ENCODE measurements at regions not wholly inside any gene's neighbourhood (a gene's known extent, or its start where the extent isn't known, plus 50 kb on each side); places are given as distances from the start of the nearest gene placed in this dataset.

- H3K27ac ChIP-seq (ENCODE audit: low read length, poor library complexity, severe bottlenecking): no peak overlapping the region
- no peaks in the 10 kb centered on the region for H3K27me3 ChIP-seq (ENCODE audit: control insufficient read depth in 1 of 2, insufficient read depth in 1 of 2, low read length in 2 of 2)
- H2AK5ac ChIP-seq (ENCODE audit: low read length, severe bottlenecking): no peak overlapping the region
- H4K91ac ChIP-seq (ENCODE audit: low read length): no peak overlapping the region
- H3K18ac ChIP-seq (ENCODE audit: low read depth in 1 of 2, low read length in 2 of 2): no peak overlapping the region
- no peak overlapping the region for H3K4me3 ChIP-seq (ENCODE audit: insufficient read depth in 1 of 2, low read depth in 1 of 2, low read length in 2 of 2)
- H3K14ac ChIP-seq (ENCODE audit: low read length in 2 of 2): no peak overlapping the region
- H3K4me1 ChIP-seq (ENCODE audit: control insufficient read depth, insufficient read depth, low read depth, low read length): no peaks in the 10 kb centered on the region
- 59% methylated on average over 1 of the region's 2 CpGs for WGBS
- no peak overlapping the region for H2BK120ac ChIP-seq (ENCODE audit: low read depth, low read length)
- no peak overlapping the region for H3K4ac ChIP-seq (ENCODE audit: low read depth in 1 of 2, low read length in 2 of 2)
- H4K8ac ChIP-seq (ENCODE audit: low read length): no peak overlapping the region
- no peak for DNase-seq
- H2AFZ ChIP-seq (ENCODE audit: low read depth, low read length): no peak overlapping the region
- no peaks in the 10 kb centered on the region for H3K79me1 ChIP-seq (replicated peaks; ENCODE audit: low read length, poor library complexity, severe bottlenecking)
- H3K23ac ChIP-seq (ENCODE audit: low read length in 2 of 2): no peak overlapping the region
- H2BK5ac ChIP-seq (ENCODE audit: low read depth, low read length, poor library complexity, severe bottlenecking): no peak overlapping the region
- H2BK15ac ChIP-seq (ENCODE audit: low read depth, poor library complexity, severe bottlenecking): no peak overlapping the region
- no peaks in the 10 kb centered on the region for H3K9me3 ChIP-seq (ENCODE audit: control insufficient read depth, low read length)
- H3K4me2 ChIP-seq (ENCODE audit: low read length, poor library complexity, severe bottlenecking): no peak overlapping the region
- no peak overlapping the region for H3K9ac ChIP-seq (ENCODE audit: low read length)
- no peak overlapping the region for H2BK12ac ChIP-seq (ENCODE audit: low read length in 2 of 2)
- H3K36me3 ChIP-seq (ENCODE audit: control insufficient read depth in 1 of 2, insufficient read depth in 2 of 2, low read depth in 1 of 2, low read length in 2 of 2): no peaks in the 10 kb centered on the region
These were observed 55.8 kb upstream of the CDH6 start for GRCh38 chr5:31137676-31138075.

GRCh38 chr5:31135542-31135941 lies 57.9 kb upstream of the CDH6 start:
- H4K8ac ChIP-seq (ENCODE audit: low read length): no peak overlapping the region
- no peak overlapping the region for H4K91ac ChIP-seq (ENCODE audit: low read length)
- no peak overlapping the region for H2AFZ ChIP-seq (ENCODE audit: low read depth, low read length)
- no peak overlapping the region for H3K9ac ChIP-seq (ENCODE audit: low read length)
- H2BK5ac ChIP-seq (ENCODE audit: low read depth, low read length, poor library complexity, severe bottlenecking): no peak overlapping the region
- no peaks in the 10 kb centered on the region for H3K9me3 ChIP-seq (ENCODE audit: control insufficient read depth, low read length)
- H2BK120ac ChIP-seq (ENCODE audit: low read depth, low read length): no peak overlapping the region
- H3K4me2 ChIP-seq (ENCODE audit: low read length, poor library complexity, severe bottlenecking): no peak overlapping the region
- H3K23ac ChIP-seq (ENCODE audit: low read length in 2 of 2): no peak overlapping the region
- DNase-seq: no peak
- 99% methylated on average over 5 of the region's 5 CpGs for WGBS
- H3K4ac ChIP-seq (ENCODE audit: low read depth in 1 of 2, low read length in 2 of 2): no peak overlapping the region
- H3K27ac ChIP-seq (ENCODE audit: low read length, poor library complexity, severe bottlenecking): no peak overlapping the region
- H3K4me3 ChIP-seq (ENCODE audit: insufficient read depth in 1 of 2, low read depth in 1 of 2, low read length in 2 of 2): no peak overlapping the region
- H3K79me1 ChIP-seq (replicated peaks; ENCODE audit: low read length, poor library complexity, severe bottlenecking): no peaks in the 10 kb centered on the region
- no peak overlapping the region for H2AK5ac ChIP-seq (ENCODE audit: low read length, severe bottlenecking)
- no peaks in the 10 kb centered on the region for H3K36me3 ChIP-seq (ENCODE audit: control insufficient read depth in 1 of 2, insufficient read depth in 2 of 2, low read depth in 1 of 2, low read length in 2 of 2)
- no peak overlapping the region for H3K18ac ChIP-seq (ENCODE audit: low read depth in 1 of 2, low read length in 2 of 2)
- H3K27me3 ChIP-seq (ENCODE audit: control insufficient read depth in 1 of 2, insufficient read depth in 1 of 2, low read length in 2 of 2): no peaks in the 10 kb centered on the region
- H2BK12ac ChIP-seq (ENCODE audit: low read length in 2 of 2): no peak overlapping the region
- no peak overlapping the region for H3K14ac ChIP-seq (ENCODE audit: low read length in 2 of 2)
- H2BK15ac ChIP-seq (ENCODE audit: low read depth, poor library complexity, severe bottlenecking): no peak overlapping the region
- H3K4me1 ChIP-seq (ENCODE audit: control insufficient read depth, insufficient read depth, low read depth, low read length): no peaks in the 10 kb centered on the region

- no peak overlapping the region for H2AFZ ChIP-seq (ENCODE audit: low read depth, low read length)
- no peaks in the 10 kb centered on the region for H3K36me3 ChIP-seq (ENCODE audit: control insufficient read depth in 1 of 2, insufficient read depth in 2 of 2, low read depth in 1 of 2, low read length in 2 of 2)
- H3K27ac ChIP-seq (ENCODE audit: low read length, poor library complexity, severe bottlenecking): peak overlapping the region; percentile 30
- H2BK15ac ChIP-seq (ENCODE audit: low read depth, poor library complexity, severe bottlenecking): no peak overlapping the region
- no peak overlapping the region for H3K4me3 ChIP-seq (ENCODE audit: insufficient read depth in 1 of 2, low read depth in 1 of 2, low read length in 2 of 2)
- H3K23ac ChIP-seq (ENCODE audit: low read length in 2 of 2): no peak overlapping the region
- peak; percentile 56 for DNase-seq
- peaks cover 3% of the 10 kb centered on the region for H3K9me3 ChIP-seq (ENCODE audit: control insufficient read depth, low read length)
- H3K4me1 ChIP-seq (ENCODE audit: control insufficient read depth, insufficient read depth, low read depth, low read length): no peaks in the 10 kb centered on the region
- H3K4ac ChIP-seq (ENCODE audit: low read depth in 1 of 2, low read length in 2 of 2): no peak overlapping the region
- H2BK12ac ChIP-seq (ENCODE audit: low read length in 2 of 2): no peak overlapping the region
- H2BK5ac ChIP-seq (ENCODE audit: low read depth, low read length, poor library complexity, severe bottlenecking): no peak overlapping the region
- H3K9ac ChIP-seq (ENCODE audit: low read length): no peak overlapping the region
- no peak overlapping the region for H3K14ac ChIP-seq (ENCODE audit: low read length in 2 of 2)
- H2BK120ac ChIP-seq (ENCODE audit: low read depth, low read length): no peak overlapping the region
- 19% methylated on average over 3 of the region's 4 CpGs for WGBS
- H4K91ac ChIP-seq (ENCODE audit: low read length): no peak overlapping the region
- no peak overlapping the region for H4K8ac ChIP-seq (ENCODE audit: low read length)
- no peaks in the 10 kb centered on the region for H3K27me3 ChIP-seq (ENCODE audit: control insufficient read depth in 1 of 2, insufficient read depth in 1 of 2, low read length in 2 of 2)
- H3K18ac ChIP-seq (ENCODE audit: low read depth in 1 of 2, low read length in 2 of 2): no peak overlapping the region
- H3K79me1 ChIP-seq (replicated peaks; ENCODE audit: low read length, poor library complexity, severe bottlenecking): no peaks in the 10 kb centered on the region
- H2AK5ac ChIP-seq (ENCODE audit: low read length, severe bottlenecking): no peak overlapping the region
- H3K4me2 ChIP-seq (ENCODE audit: low read length, poor library complexity, severe bottlenecking): no peak overlapping the region
These were observed 60.0 kb upstream of the CDH6 start for GRCh38 chr5:31133488-31133887.

GRCh38 chr5:31131381-31131891 lies 62.0 kb upstream of the CDH6 start:
- Histone ChIP-seq H3K23ac (ENCODE audit: low read length in 2 of 2) (no peak overlapping the region), H3K79me1 (replicated peaks; ENCODE audit: low read length, poor library complexity, severe bottlenecking) (no peaks in the 10 kb centered on the region), H3K4me1 (ENCODE audit: control insufficient read depth, insufficient read depth, low read depth, low read length) (no peaks in the 10 kb centered on the region), H3K4me3 (ENCODE audit: insufficient read depth in 1 of 2, low read depth in 1 of 2, low read length in 2 of 2) (no peak overlapping the region), H3K27ac (ENCODE audit: low read length, poor library complexity, severe bottlenecking) (no peak overlapping the region), H4K91ac (ENCODE audit: low read length) (no peak overlapping the region), H2BK120ac (ENCODE audit: low read depth, low read length) (no peak overlapping the region), H3K18ac (ENCODE audit: low read depth in 1 of 2, low read length in 2 of 2) (no peak overlapping the region), H4K8ac (ENCODE audit: low read length) (no peak overlapping the region), H3K14ac (ENCODE audit: low read length in 2 of 2) (no peak overlapping the region), H2BK5ac (ENCODE audit: low read depth, low read length, poor library complexity, severe bottlenecking) (no peak overlapping the region), H2BK15ac (ENCODE audit: low read depth, poor library complexity, severe bottlenecking) (no peak overlapping the region), H2AFZ (ENCODE audit: low read depth, low read length) (no peak overlapping the region), H3K9ac (ENCODE audit: low read length) (no peak overlapping the region), H3K4ac (ENCODE audit: low read depth in 1 of 2, low read length in 2 of 2) (no peak overlapping the region), H3K36me3 (ENCODE audit: control insufficient read depth in 1 of 2, insufficient read depth in 2 of 2, low read depth in 1 of 2, low read length in 2 of 2) (no peaks in the 10 kb centered on the region), H2BK12ac (ENCODE audit: low read length in 2 of 2) (no peak overlapping the region), H3K4me2 (ENCODE audit: low read length, poor library complexity, severe bottlenecking) (no peak overlapping the region), H3K9me3 (ENCODE audit: control insufficient read depth, low read length) (peaks cover 3% of the 10 kb centered on the region), H2AK5ac (ENCODE audit: low read length, severe bottlenecking) (no peak overlapping the region), H3K27me3 (ENCODE audit: control insufficient read depth in 1 of 2, insufficient read depth in 1 of 2, low read length in 2 of 2) (no peaks in the 10 kb centered on the region)
- 97% methylated on average over 10 of the region's 10 CpGs for WGBS
- DNase-seq: no peak
